ENCODE measurements at regions not wholly inside any gene's neighbourhood (a gene's known extent, or its start where the extent isn't known, plus 50 kb on each side); places are given as distances from the start of the nearest gene placed in this dataset.

- Histone ChIP-seq H3K36me3 (ENCODE audit: control insufficient read depth in 5 of 5, insufficient read depth in 5 of 5, low read length in 5 of 5) (no peaks in the 10 kb centered on the region), H3K9me3 (ENCODE audit: control insufficient read depth in 5 of 5, low read length in 5 of 5) (peaks cover 0 to 4% (median 0%) of the 10 kb centered on the region in 5 donors), H3K4me1 (ENCODE audit: control insufficient read depth in 5 of 5, insufficient read depth in 5 of 5, low read length in 5 of 5) (no peaks in the 10 kb centered on the region), H3K4me3 (ENCODE audit: low read depth in 1 of 5, low read length in 5 of 5) (no peak overlapping the region), H3K9ac (ENCODE audit: low read length in 5 of 5) (no peak overlapping the region), H3K27me3 (ENCODE audit: control insufficient read depth in 5 of 5, insufficient read depth in 4 of 5, low read length in 5 of 5) (no peaks in the 10 kb centered on the region), H3K27ac (ENCODE audit: low read depth, low read length) (no peak overlapping the region)
Observed at GRCh38 chr3:192022412-192022811, 561.4 kb downstream of the PYDC2 start.

- Histone ChIP-seq H3K9me3 (ENCODE audit: control insufficient read depth in 5 of 5, low read length in 5 of 5) (no peaks in the 10 kb centered on the region), H3K27me3 (ENCODE audit: control insufficient read depth in 5 of 5, insufficient read depth in 4 of 5, low read length in 5 of 5) (no peaks in the 10 kb centered on the region), H3K36me3 (ENCODE audit: control insufficient read depth in 5 of 5, insufficient read depth in 5 of 5, low read length in 5 of 5) (no peaks in the 10 kb centered on the region), H3K9ac (ENCODE audit: low read length in 5 of 5) (no peak overlapping the region), H3K4me3 (ENCODE audit: low read depth in 1 of 5, low read length in 5 of 5) (no peak overlapping the region), H3K4me1 (ENCODE audit: control insufficient read depth in 5 of 5, insufficient read depth in 5 of 5, low read length in 5 of 5) (no peaks in the 10 kb centered on the region), H3K27ac (ENCODE audit: low read depth, low read length) (no peak overlapping the region)
Observed at GRCh38 chr3:192024751-192025150, 563.8 kb downstream of the PYDC2 start.

- Histone ChIP-seq H3K27ac (ENCODE audit: low read depth, low read length) (no peak overlapping the region), H3K27me3 (ENCODE audit: control insufficient read depth in 5 of 5, insufficient read depth in 4 of 5, low read length in 5 of 5) (no peaks in the 10 kb centered on the region), H3K9ac (ENCODE audit: low read length in 5 of 5) (no peak overlapping the region), H3K9me3 (ENCODE audit: control insufficient read depth in 5 of 5, low read length in 5 of 5) (no peaks in the 10 kb centered on the region), H3K4me1 (ENCODE audit: control insufficient read depth in 5 of 5, insufficient read depth in 5 of 5, low read length in 5 of 5) (no peaks in the 10 kb centered on the region), H3K36me3 (ENCODE audit: control insufficient read depth in 5 of 5, insufficient read depth in 5 of 5, low read length in 5 of 5) (no peaks in the 10 kb centered on the region), H3K4me3 (ENCODE audit: low read depth in 1 of 5, low read length in 5 of 5) (no peak overlapping the region)
Observed at GRCh38 chr3:192026661-192027060, 565.7 kb downstream of the PYDC2 start.

DNA sequence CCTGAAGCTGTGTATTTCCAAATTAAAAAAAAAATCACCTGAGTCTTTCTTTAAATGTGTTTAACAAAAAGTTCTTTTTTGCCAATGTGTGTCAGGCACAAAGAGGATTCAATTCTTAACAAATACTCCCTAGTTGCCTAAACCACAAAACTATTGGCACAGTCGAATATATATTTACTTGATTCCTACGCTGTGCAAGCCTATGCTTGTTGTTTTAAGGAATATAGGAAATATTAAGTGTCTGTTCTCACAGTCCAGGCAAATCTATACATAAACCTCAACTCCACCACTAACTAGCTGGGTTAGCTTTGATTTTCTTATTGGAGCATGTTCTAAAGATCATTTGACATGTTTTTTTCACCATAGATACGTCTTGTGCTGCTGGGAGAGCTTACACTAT lies 571.0 kb downstream of the PYDC2 start:
- Histone ChIP-seq H3K27ac (ENCODE audit: low read depth, low read length) (no peak overlapping the region), H3K9me3 (ENCODE audit: control insufficient read depth in 5 of 5, low read length in 5 of 5) (no peaks in the 10 kb centered on the region), H3K9ac (ENCODE audit: low read length in 5 of 5) (no peak overlapping the region)

GRCh38 chr3:192033246-192033645 lies 572.3 kb downstream of the PYDC2 start:
- H3K4me1 ChIP-seq (ENCODE audit: control insufficient read depth in 5 of 5, insufficient read depth in 5 of 5, low read length in 5 of 5), result no peaks in the 10 kb centered on the region
- no peaks in the 10 kb centered on the region for H3K27me3 ChIP-seq (ENCODE audit: control insufficient read depth in 5 of 5, insufficient read depth in 4 of 5, low read length in 5 of 5)
- H3K4me3 ChIP-seq (ENCODE audit: low read depth in 1 of 5, low read length in 5 of 5), result no peak overlapping the region
- H3K27ac ChIP-seq (ENCODE audit: low read depth, low read length), result no peak overlapping the region
- no peaks in the 10 kb centered on the region for H3K9me3 ChIP-seq (ENCODE audit: control insufficient read depth in 5 of 5, low read length in 5 of 5)
- no peaks in the 10 kb centered on the region for H3K36me3 ChIP-seq (ENCODE audit: control insufficient read depth in 5 of 5, insufficient read depth in 5 of 5, low read length in 5 of 5)
- no peak overlapping the region for H3K9ac ChIP-seq (ENCODE audit: low read length in 5 of 5)

More for the DNA sequence above, 571.0 kb downstream of the PYDC2 start:
- Histone ChIP-seq H3K27me3 (ENCODE audit: control insufficient read depth in 5 of 5, insufficient read depth in 4 of 5, low read length in 5 of 5) (no peaks in the 10 kb centered on the region), H3K4me3 (ENCODE audit: low read depth in 1 of 5, low read length in 5 of 5) (no peak overlapping the region), H3K4me1 (ENCODE audit: control insufficient read depth in 5 of 5, insufficient read depth in 5 of 5, low read length in 5 of 5) (no peaks in the 10 kb centered on the region), H3K36me3 (ENCODE audit: control insufficient read depth in 5 of 5, insufficient read depth in 5 of 5, low read length in 5 of 5) (no peaks in the 10 kb centered on the region)

DNA sequence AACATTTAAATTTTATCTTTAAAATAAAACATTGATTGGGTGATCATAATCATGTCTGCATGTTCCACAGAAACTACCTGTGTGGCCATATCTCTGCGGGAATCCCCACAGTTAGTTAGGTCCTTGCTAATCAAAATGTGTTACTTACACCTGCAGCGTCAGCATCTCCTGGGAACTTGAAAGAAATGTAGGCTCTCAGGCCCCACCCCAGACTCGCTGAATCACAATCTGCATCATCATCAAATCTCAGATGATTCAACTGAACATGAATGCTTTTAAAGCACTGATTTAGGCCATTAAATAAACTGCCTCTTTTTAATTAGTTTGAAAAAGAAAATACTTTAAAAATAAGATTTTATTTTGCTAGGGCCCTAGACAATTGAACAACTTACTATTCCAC lies 577.8 kb downstream of the PYDC2 start:
- Histone ChIP-seq H3K36me3 (ENCODE audit: control insufficient read depth in 5 of 5, insufficient read depth in 5 of 5, low read length in 5 of 5) (no peaks in the 10 kb centered on the region), H3K27ac (ENCODE audit: low read depth, low read length) (no peak overlapping the region), H3K27me3 (ENCODE audit: control insufficient read depth in 5 of 5, insufficient read depth in 4 of 5, low read length in 5 of 5) (no peaks in the 10 kb centered on the region), H3K9me3 (ENCODE audit: control insufficient read depth in 5 of 5, low read length in 5 of 5) (no peaks in the 10 kb centered on the region), H3K9ac (ENCODE audit: low read length in 5 of 5) (no peak overlapping the region), H3K4me3 (ENCODE audit: low read depth in 1 of 5, low read length in 5 of 5) (no peak overlapping the region), H3K4me1 (ENCODE audit: control insufficient read depth in 5 of 5, insufficient read depth in 5 of 5, low read length in 5 of 5) (no peaks in the 10 kb centered on the region)

DNA sequence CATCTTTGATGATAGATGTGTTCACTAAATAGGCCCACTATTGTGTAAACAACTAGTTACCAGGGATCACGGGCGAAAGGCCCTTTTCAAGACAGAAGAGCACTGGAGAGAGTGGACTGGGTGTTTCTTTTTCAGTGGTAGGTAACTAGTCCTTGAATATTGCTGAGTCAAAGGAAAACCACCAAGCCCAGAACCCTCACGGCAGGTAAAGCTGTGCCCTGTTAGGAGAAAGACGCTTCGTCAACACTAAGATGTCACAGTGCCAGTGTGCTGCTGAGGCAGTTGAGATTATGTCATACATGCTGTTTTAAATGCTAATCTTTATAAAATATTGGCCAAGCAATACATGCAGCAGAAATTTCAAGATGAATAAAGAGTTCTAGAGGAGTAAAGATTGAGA lies 578.6 kb downstream of the PYDC2 start:
- H3K4me1 ChIP-seq (ENCODE audit: control insufficient read depth in 5 of 5, insufficient read depth in 5 of 5, low read length in 5 of 5), result no peaks in the 10 kb centered on the region
- no peaks in the 10 kb centered on the region for H3K9me3 ChIP-seq (ENCODE audit: control insufficient read depth in 5 of 5, low read length in 5 of 5)
- H3K27ac ChIP-seq (ENCODE audit: low read depth, low read length), result no peak overlapping the region
- H3K27me3 ChIP-seq (ENCODE audit: control insufficient read depth in 5 of 5, insufficient read depth in 4 of 5, low read length in 5 of 5), result no peaks in the 10 kb centered on the region
- H3K4me3 ChIP-seq (ENCODE audit: low read depth in 1 of 5, low read length in 5 of 5), result no peak overlapping the region
- H3K9ac ChIP-seq (ENCODE audit: low read length in 5 of 5), result no peak overlapping the region
- H3K36me3 ChIP-seq (ENCODE audit: control insufficient read depth in 5 of 5, insufficient read depth in 5 of 5, low read length in 5 of 5), result no peaks in the 10 kb centered on the region

GRCh38 chr3:192040282-192041043 lies 579.5 kb downstream of the PYDC2 start:
- Histone ChIP-seq H3K36me3 (ENCODE audit: control insufficient read depth in 5 of 5, insufficient read depth in 5 of 5, low read length in 5 of 5) (no peaks in the 10 kb centered on the region), H3K27me3 (ENCODE audit: control insufficient read depth in 5 of 5, insufficient read depth in 4 of 5, low read length in 5 of 5) (no peaks in the 10 kb centered on the region), H3K9me3 (ENCODE audit: control insufficient read depth in 5 of 5, low read length in 5 of 5) (no peaks in the 10 kb centered on the region), H3K4me3 (ENCODE audit: low read depth in 1 of 5, low read length in 5 of 5) (no peak overlapping the region), H3K9ac (ENCODE audit: low read length in 5 of 5) (no peak overlapping the region), H3K27ac (ENCODE audit: low read depth, low read length) (no peak overlapping the region), H3K4me1 (ENCODE audit: control insufficient read depth in 5 of 5, insufficient read depth in 5 of 5, low read length in 5 of 5) (no peaks in the 10 kb centered on the region)

GRCh38 chr3:192042116-192042515 lies 581.2 kb downstream of the PYDC2 start:
- no peaks in the 10 kb centered on the region for H3K9me3 ChIP-seq (ENCODE audit: control insufficient read depth in 5 of 5, low read length in 5 of 5)
- no peaks in the 10 kb centered on the region for H3K4me1 ChIP-seq (ENCODE audit: control insufficient read depth in 5 of 5, insufficient read depth in 5 of 5, low read length in 5 of 5)
- H3K36me3 ChIP-seq (ENCODE audit: control insufficient read depth in 5 of 5, insufficient read depth in 5 of 5, low read length in 5 of 5), result no peaks in the 10 kb centered on the region
- no peak overlapping the region for H3K27ac ChIP-seq (ENCODE audit: low read depth, low read length)
- no peaks in the 10 kb centered on the region for H3K27me3 ChIP-seq (ENCODE audit: control insufficient read depth in 5 of 5, insufficient read depth in 4 of 5, low read length in 5 of 5)
- no peak overlapping the region for H3K4me3 ChIP-seq (ENCODE audit: low read depth in 1 of 5, low read length in 5 of 5)
- H3K9ac ChIP-seq (ENCODE audit: low read length in 5 of 5), result no peak overlapping the region

- no peaks in the 10 kb centered on the region for H3K4me1 ChIP-seq (ENCODE audit: control insufficient read depth in 5 of 5, insufficient read depth in 5 of 5, low read length in 5 of 5)
- no peaks in the 10 kb centered on the region for H3K36me3 ChIP-seq (ENCODE audit: control insufficient read depth in 5 of 5, insufficient read depth in 5 of 5, low read length in 5 of 5)
- no peak overlapping the region for H3K4me3 ChIP-seq (ENCODE audit: low read depth in 1 of 5, low read length in 5 of 5)
- no peaks in the 10 kb centered on the region for H3K27me3 ChIP-seq (ENCODE audit: control insufficient read depth in 5 of 5, insufficient read depth in 4 of 5, low read length in 5 of 5)
- no peak overlapping the region for H3K9ac ChIP-seq (ENCODE audit: low read length in 5 of 5)
- H3K27ac ChIP-seq (ENCODE audit: low read depth, low read length), result no peak overlapping the region
- no peaks in the 10 kb centered on the region for H3K9me3 ChIP-seq (ENCODE audit: control insufficient read depth in 5 of 5, low read length in 5 of 5)
Observed at GRCh38 chr3:192054881-192055280, 593.9 kb downstream of the PYDC2 start.

Data from subcutaneous abdominal adipose tissue (tissue), 5 donors.